ENCODE measurements at regions not wholly inside any gene's neighbourhood (a gene's known extent, or its start where the extent isn't known, plus 50 kb on each side); places are given as distances from the start of the nearest gene placed in this dataset.

- TF ChIP-seq CTCF (conservative IDR thresholded peaks at IDR 0.05; ENCODE audit: low read length) (no peak), EZH2phosphoT487 (IDR thresholded peaks at IDR 0.05; ENCODE audit: borderline replicate concordance, low read depth, low read length) (no peak)
Observed at GRCh38 chr6:159360306-159360705, 191.1 kb downstream of the FNDC1 start.

All from OCI-LY7 (cell line).